ENCODE measurements at regions not wholly inside any gene's neighbourhood (a gene's known extent, or its start where the extent isn't known, plus 50 kb on each side); places are given as distances from the start of the nearest gene placed in this dataset.
"Not testable (repeated sequence)": the region's sequence is repeated elsewhere in the genome, so short reads cannot be mapped to it uniquely, and the experiment has no call there.

GRCh38 chr22:25420471-25420924, 144.0 kb upstream of the GRK3 start:
- no peak for DNase-seq

- peak; percentile 13 for DNase-seq
Measured at GRCh38 chr22:25420925-25421904, 143.3 kb upstream of the GRK3 start.

GRCh38 chr22:25426530-25427308, 137.8 kb upstream of the GRK3 start:
- DNase-seq = not testable (repeated sequence)

GRCh38 chr22:25431637-25432342, 132.7 kb upstream of the GRK3 start:
- DNase-seq = not testable (repeated sequence)

- DNase-seq = not testable (repeated sequence)
Measured at GRCh38 chr22:25433381-25433970, 131.0 kb upstream of the GRK3 start.

GRCh38 chr22:25437414-25438160, 126.9 kb upstream of the GRK3 start:
- no peak for DNase-seq

- DNase-seq = no peak
Measured at GRCh38 chr22:25447067-25447685, 117.3 kb upstream of the GRK3 start.

GRCh38 chr22:25447686-25448434, 116.6 kb upstream of the GRK3 start:
- peak; percentile 85 for DNase-seq

- DNase-seq = peak; percentile 51
Measured at GRCh38 chr22:25448435-25449051, 115.9 kb upstream of the GRK3 start.

GRCh38 chr22:25449781-25450317, 114.6 kb upstream of the GRK3 start:
- no peak for DNase-seq

- DNase-seq = no peak
Measured at GRCh38 chr22:25451480-25452114, 112.9 kb upstream of the GRK3 start.

GRCh38 chr22:25452116-25452700, 112.3 kb upstream of the GRK3 start:
- no peak for DNase-seq

- no peak for DNase-seq
Measured at GRCh38 chr22:25453058-25453457, 111.4 kb upstream of the GRK3 start.

GRCh38 chr22:25453557-25453956, 110.9 kb upstream of the GRK3 start:
- DNase-seq = no peak

- DNase-seq = not testable (repeated sequence)
Measured at GRCh38 chr22:25456300-25457043, 108.0 kb upstream of the GRK3 start.

GRCh38 chr22:25458631-25459030, 105.8 kb upstream of the GRK3 start:
- not testable (repeated sequence) for DNase-seq

- not testable (repeated sequence) for DNase-seq
Measured at GRCh38 chr22:25460682-25461081, 103.8 kb upstream of the GRK3 start.

GRCh38 chr22:25461301-25461700, 103.2 kb upstream of the GRK3 start:
- no peak for DNase-seq
